ENCODE measurements at regions not wholly inside any gene's neighbourhood (a gene's known extent, or its start where the extent isn't known, plus 50 kb on each side); places are given as distances from the start of the nearest gene placed in this dataset.

DNA sequence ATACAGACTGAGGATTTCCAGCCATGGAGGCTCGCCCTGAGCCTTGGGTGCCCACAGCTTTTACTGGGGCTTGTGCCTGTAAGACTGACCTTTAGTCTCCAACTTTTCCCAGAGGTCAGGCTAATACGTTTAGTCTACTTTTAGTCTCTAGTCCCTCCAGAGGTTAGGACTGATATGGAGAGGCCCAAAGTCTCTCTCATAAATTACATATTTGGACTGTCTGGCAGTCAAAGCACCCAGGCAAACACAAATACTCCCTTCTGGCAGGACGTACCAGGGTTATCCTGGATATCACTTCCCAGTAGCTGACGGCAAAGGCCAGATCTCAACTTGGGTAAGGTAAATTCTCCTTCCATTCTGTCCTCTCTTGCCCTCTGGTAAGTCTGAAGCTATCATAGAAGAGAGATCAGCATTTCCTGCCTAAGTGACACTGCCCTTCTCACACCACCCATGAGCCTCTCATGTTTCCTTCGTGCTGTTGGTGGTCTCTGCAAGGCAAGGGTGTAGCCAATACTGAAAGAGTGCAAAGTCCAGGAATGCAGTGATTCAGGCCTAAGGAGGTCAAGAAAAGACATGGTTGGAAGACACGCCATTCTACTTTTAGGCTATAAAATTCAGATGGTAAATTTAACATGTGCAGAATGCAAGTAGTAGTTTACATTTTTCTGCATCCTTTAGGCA, 69.3 kb upstream of the NEDD4L start:
- TF ChIP-seq, protein P1, sequence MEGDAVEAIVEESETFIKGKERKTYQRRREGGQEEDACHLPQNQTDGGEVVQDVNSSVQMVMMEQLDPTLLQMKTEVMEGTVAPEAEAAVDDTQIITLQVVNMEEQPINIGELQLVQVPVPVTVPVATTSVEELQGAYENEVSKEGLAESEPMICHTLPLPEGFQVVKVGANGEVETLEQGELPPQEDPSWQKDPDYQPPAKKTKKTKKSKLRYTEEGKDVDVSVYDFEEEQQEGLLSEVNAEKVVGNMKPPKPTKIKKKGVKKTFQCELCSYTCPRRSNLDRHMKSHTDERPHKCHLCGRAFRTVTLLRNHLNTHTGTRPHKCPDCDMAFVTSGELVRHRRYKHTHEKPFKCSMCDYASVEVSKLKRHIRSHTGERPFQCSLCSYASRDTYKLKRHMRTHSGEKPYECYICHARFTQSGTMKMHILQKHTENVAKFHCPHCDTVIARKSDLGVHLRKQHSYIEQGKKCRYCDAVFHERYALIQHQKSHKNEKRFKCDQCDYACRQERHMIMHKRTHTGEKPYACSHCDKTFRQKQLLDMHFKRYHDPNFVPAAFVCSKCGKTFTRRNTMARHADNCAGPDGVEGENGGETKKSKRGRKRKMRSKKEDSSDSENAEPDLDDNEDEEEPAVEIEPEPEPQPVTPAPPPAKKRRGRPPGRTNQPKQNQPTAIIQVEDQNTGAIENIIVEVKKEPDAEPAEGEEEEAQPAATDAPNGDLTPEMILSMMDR (IDR thresholded peaks at IDR 0.05; ENCODE audit: insufficient read depth, low read length, poor library complexity, severe bottlenecking): no peak
- TF ChIP-seq EZH2phosphoT487 (conservative IDR thresholded peaks at IDR 0.05; ENCODE audit: low read length): no peak
